GM18508 (cell line): ENCODE measurements at regions not wholly inside any gene's neighbourhood (a gene's known extent, or its start where the extent isn't known, plus 50 kb on each side); places are given as distances from the start of the nearest gene placed in this dataset.

ENCODE experiments used
- ATAC-seq: cut with Tn5 transposase; IDR thresholded peaks from one replicate; pipeline ENCODE4 v1.9.1; 2021; ENCODE audit warnings: moderate number of reproducible peaks; ENCODE audit not compliant: insufficient read depth, unreplicated experiment

GRCh38 chr5:54778783-54779182 lies 206.6 kb downstream of the ESM1 start:
- ATAC-seq, result no peak

GRCh38 chr5:54775645-54776044 lies 209.7 kb downstream of the ESM1 start:
- no peak for ATAC-seq

GRCh38 chr5:54774281-54775170 lies 210.9 kb downstream of the ESM1 start:
- ATAC-seq, result no peak

GRCh38 chr5:54772684-54773083 lies 212.7 kb downstream of the ESM1 start:
- no peak for ATAC-seq

GRCh38 chr5:54772231-54772630 lies 213.2 kb downstream of the ESM1 start:
- ATAC-seq, result no peak

- ATAC-seq, result no peak
These were observed 215.6 kb downstream of the ESM1 start for GRCh38 chr5:54769746-54770145.

GRCh38 chr5:54769072-54769471 lies 216.3 kb downstream of the ESM1 start:
- no peak for ATAC-seq

- ATAC-seq, result no peak
These were observed 218.6 kb downstream of the ESM1 start for GRCh38 chr5:54766748-54767147.

GRCh38 chr5:54765165-54766028 lies 220.0 kb downstream of the ESM1 start:
- no peak for ATAC-seq

- no peak for ATAC-seq
These were observed 221.0 kb downstream of the ESM1 start for GRCh38 chr5:54764102-54765090.

GRCh38 chr5:54761213-54761701 lies 224.1 kb downstream of the ESM1 start:
- ATAC-seq, result no peak

- no peak for ATAC-seq
These were observed 225.0 kb downstream of the ESM1 start for GRCh38 chr5:54760182-54760935.

- ATAC-seq, result no peak
These were observed 227.4 kb downstream of the ESM1 start for GRCh38 chr5:54758038-54758437.

- no peak for ATAC-seq
These were observed 227.9 kb downstream of the ESM1 start for GRCh38 chr5:54757541-54757940.

GRCh38 chr5:54756796-54757402 lies 228.5 kb downstream of the ESM1 start:
- no peak for ATAC-seq

GRCh38 chr5:54756301-54756700 lies 229.1 kb downstream of the ESM1 start:
- no peak for ATAC-seq

GRCh38 chr5:54754878-54755277 lies 230.5 kb downstream of the ESM1 start:
- ATAC-seq, result no peak

- ATAC-seq, result no peak
These were observed 231.0 kb downstream of the ESM1 start for GRCh38 chr5:54754420-54754819.

GRCh38 chr5:54753753-54754152 lies 231.6 kb downstream of the ESM1 start:
- ATAC-seq, result no peak
